Activated CD8-positive, alpha-beta T cell treated with anti-CD3 and anti-CD28 coated beads for 36 hours (primary cell): ENCODE measurements at regions not wholly inside any gene's neighbourhood (a gene's known extent, or its start where the extent isn't known, plus 50 kb on each side); places are given as distances from the start of the nearest gene placed in this dataset.

Experiments used
- ATAC-seq: fragments of 200-7000 bp; cut with Tn5 transposase; one replicate; pipeline ENCODE4 v1.10.0; 2021; ENCODE audit warnings: mild to moderate bottlenecking, moderate library complexity
- CTCF ChIA-PET: fragments of 350-600 bp; sonication (Branson Sonifier 250); formaldehyde crosslinking; loops from one replicate; lab custom pipeline; 2021; ENCODE audit warnings: antibody characterized with exemption; lab: Charles Lee
- POLR2A ChIA-PET: fragments of 350-600 bp; sonication (Branson Sonifier 250); formaldehyde crosslinking; loops from one replicate; lab custom pipeline; 2021; ENCODE audit warnings: antibody characterized with exemption; lab: Charles Lee
- DNase-seq: peaks from one replicate; pipeline ENCODE4 v3.0.0-alpha.2; 2020
- H3K27ac Mint-ChIP-seq: one replicate; pipeline ENCODE4 v1.8.0; 2021; ENCODE audit warnings: mild to moderate bottlenecking, mixed read lengths
- H3K27me3 Mint-ChIP-seq: one replicate; pipeline ENCODE4 v1.8.0; 2021; ENCODE audit warnings: mixed read lengths
- H3K36me3 Mint-ChIP-seq: one replicate; pipeline ENCODE4 v1.8.0; 2021; ENCODE audit warnings: low read depth, mixed read lengths
- H3K4me1 Mint-ChIP-seq: one replicate; pipeline ENCODE4 v1.8.0; 2021; ENCODE audit warnings: low read depth, mixed read lengths
- H3K4me3 Mint-ChIP-seq: one replicate; pipeline ENCODE4 v1.8.0; 2021; ENCODE audit warnings: mild to moderate bottlenecking, moderate library complexity, mixed read lengths
- H3K9me3 Mint-ChIP-seq: one replicate; pipeline ENCODE4 v1.8.0; 2021; ENCODE audit warnings: mixed read lengths
- CTCF ChIP-seq: fragments of 200-600 bp; IDR thresholded peaks from one replicate; pipeline ENCODE4 v1.8.0; 2022; ENCODE audit warnings: antibody characterized with exemption, mild to moderate bottlenecking
- intact Hi-C: fragments of 100-400 bp; cut with micrococcal nuclease; formaldehyde crosslinking; loops from one replicate; pipeline ENCODE4 v1.10.0; 2022

- ChIA-PET CTCF (no interaction called here), POLR2A (no interaction called here)
- no peak for TF ChIP-seq CTCF
- H3K9me3 Mint-ChIP-seq: no peaks in the 10 kb centered on the region
- intact Hi-C loops: no loop called here
- no peak overlapping the region for H3K4me3 Mint-ChIP-seq
- DNase-seq (no peak), ATAC-seq (no peak)
- no peaks in the 10 kb centered on the region for H3K36me3 Mint-ChIP-seq
- H3K4me1 Mint-ChIP-seq: no peaks in the 10 kb centered on the region
- H3K27ac Mint-ChIP-seq: no peak overlapping the region
- no peaks in the 10 kb centered on the region for H3K27me3 Mint-ChIP-seq
Measured at GRCh38 chrX:117215683-117216082, 752.9 kb upstream of the CT83 start.

DNA sequence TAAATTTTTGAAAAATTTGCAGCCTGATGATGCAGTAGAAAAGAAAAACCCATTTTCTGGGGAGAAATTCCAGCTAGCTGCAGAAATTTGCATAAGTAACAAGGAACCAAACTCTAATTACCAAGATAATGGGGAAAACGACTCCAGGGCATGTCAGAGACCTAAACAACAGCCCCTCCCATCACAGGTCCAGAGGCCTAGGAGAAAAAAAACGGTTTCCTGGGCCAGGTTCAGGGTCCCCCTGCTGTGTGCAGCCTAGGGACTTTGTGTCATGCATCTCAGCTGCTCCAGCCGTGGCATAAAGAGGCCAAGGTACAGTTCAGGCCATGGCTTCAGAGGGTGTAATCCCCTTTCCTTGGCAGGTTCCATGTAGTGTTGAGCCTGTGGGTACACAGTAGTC is 733.7 kb upstream of the CT83 start:
- DNase-seq (no peak), ATAC-seq (no peak)
- Mint-ChIP-seq H3K4me1 (no peaks in the 10 kb centered on the region), H3K4me3 (no peak overlapping the region), H3K36me3 (no peaks in the 10 kb centered on the region), H3K27me3 (no peaks in the 10 kb centered on the region), H3K9me3 (no peaks in the 10 kb centered on the region), H3K27ac (no peak overlapping the region)
- intact Hi-C loops: no loop called here
- ChIA-PET POLR2A (no interaction called here), CTCF (no interaction called here)
- no peak for TF ChIP-seq CTCF

DNA sequence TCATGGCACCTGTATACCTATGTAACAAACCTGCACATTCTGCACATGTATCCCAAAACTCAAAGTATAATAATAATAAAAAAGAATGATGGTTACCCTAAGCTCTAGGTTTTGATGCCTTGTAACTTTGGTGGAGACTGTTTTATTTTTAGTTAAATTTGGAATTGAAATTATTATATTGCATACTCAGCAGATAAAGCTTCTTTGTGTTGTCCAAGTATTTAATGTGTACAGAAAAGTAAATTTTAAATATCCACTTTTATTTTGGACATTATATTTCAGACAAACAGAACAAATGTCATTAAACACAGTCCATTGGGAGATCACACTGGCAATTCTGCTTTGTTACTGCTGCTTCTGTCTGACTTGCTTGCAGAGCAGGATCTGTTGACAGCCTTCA is 684.5 kb upstream of the CT83 start:
- POLR2A ChIA-PET: no interaction called here
- CTCF ChIA-PET: no interaction called here
- intact Hi-C loops: no loop called here
- H3K27ac Mint-ChIP-seq: no peak overlapping the region
- H3K27me3 Mint-ChIP-seq: no peaks in the 10 kb centered on the region
- no peaks in the 10 kb centered on the region for H3K36me3 Mint-ChIP-seq
- DNase-seq: no peak
- ATAC-seq: no peak
- H3K4me3 Mint-ChIP-seq: no peak overlapping the region
- H3K9me3 Mint-ChIP-seq: no peaks in the 10 kb centered on the region
- TF ChIP-seq CTCF: no peak
- H3K4me1 Mint-ChIP-seq: no peaks in the 10 kb centered on the region

- H3K4me1 Mint-ChIP-seq: no peaks in the 10 kb centered on the region
- intact Hi-C loops: no loop called here
- CTCF ChIA-PET: no interaction called here
- no peaks in the 10 kb centered on the region for H3K36me3 Mint-ChIP-seq
- POLR2A ChIA-PET: no interaction called here
- no peak overlapping the region for H3K4me3 Mint-ChIP-seq
- no peaks in the 10 kb centered on the region for H3K9me3 Mint-ChIP-seq
- H3K27me3 Mint-ChIP-seq: no peaks in the 10 kb centered on the region
- TF ChIP-seq CTCF: no peak
- H3K27ac Mint-ChIP-seq: no peak overlapping the region
- ATAC-seq (no peak), DNase-seq (no peak)
Measured at GRCh38 chrX:117138070-117138469, 675.3 kb upstream of the CT83 start.

DNA sequence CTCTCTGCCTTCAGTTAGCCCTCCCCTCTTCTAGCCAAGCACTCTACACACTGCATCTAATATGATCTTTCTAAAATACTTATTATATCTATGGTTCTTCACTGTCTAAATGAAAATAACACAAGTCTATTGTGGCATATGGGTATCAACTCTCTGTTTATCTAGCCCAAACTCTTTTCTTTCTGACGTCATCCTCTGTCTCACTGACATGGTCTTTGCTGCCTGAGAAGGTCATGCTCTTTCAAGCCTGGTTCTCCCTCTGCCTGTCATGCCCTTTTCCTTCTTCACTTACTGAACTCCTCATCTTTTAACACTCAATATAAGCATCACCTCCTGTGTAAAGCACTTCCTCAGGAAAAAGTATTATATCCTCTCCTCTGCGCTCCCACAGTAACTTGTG is 672.2 kb upstream of the CT83 start:
- no peaks in the 10 kb centered on the region for H3K9me3 Mint-ChIP-seq
- no peak for ATAC-seq
- no peaks in the 10 kb centered on the region for H3K36me3 Mint-ChIP-seq
- no peaks in the 10 kb centered on the region for H3K4me1 Mint-ChIP-seq
- CTCF ChIA-PET: no interaction called here
- TF ChIP-seq CTCF: no peak
- intact Hi-C loops: no loop called here
- H3K27ac Mint-ChIP-seq: no peak overlapping the region
- H3K4me3 Mint-ChIP-seq: no peak overlapping the region
- POLR2A ChIA-PET: no interaction called here
- H3K27me3 Mint-ChIP-seq: no peaks in the 10 kb centered on the region
- DNase-seq: no peak
